ENCODE measurements at regions not wholly inside any gene's neighbourhood (a gene's known extent, or its start where the extent isn't known, plus 50 kb on each side); places are given as distances from the start of the nearest gene placed in this dataset.

- no peak for DNase-seq
Observed at GRCh38 chr6:121499666-121500065, 64.2 kb downstream of the GJA1 start.

- no peak for DNase-seq
Observed at GRCh38 chr6:121503589-121503991, 68.1 kb downstream of the GJA1 start.

- no peak for DNase-seq
Observed at GRCh38 chr6:121504227-121504626, 68.8 kb downstream of the GJA1 start.

- DNase-seq: no peak
Observed at GRCh38 chr6:121505284-121505683, 69.8 kb downstream of the GJA1 start.

- no peak for DNase-seq
Observed at GRCh38 chr6:121506761-121507754, 71.6 kb downstream of the GJA1 start.

- no peak for DNase-seq
Observed at GRCh38 chr6:121510568-121511177, 75.2 kb downstream of the GJA1 start.

- no peak for DNase-seq
Observed at GRCh38 chr6:121515630-121516265, 80.3 kb downstream of the GJA1 start.

- DNase-seq: no peak
Observed at GRCh38 chr6:121516331-121516730, 80.9 kb downstream of the GJA1 start.

- no peak for DNase-seq
Observed at GRCh38 chr6:121520337-121521163, 85.1 kb downstream of the GJA1 start.

GRCh38 chr6:121521164-121521555 is 85.7 kb downstream of the GJA1 start:
- DNase-seq: no peak

GRCh38 chr6:121522265-121522664 is 86.8 kb downstream of the GJA1 start:
- no peak for DNase-seq

- DNase-seq: no peak
Observed at GRCh38 chr6:121522771-121523386, 87.4 kb downstream of the GJA1 start.

- DNase-seq: no peak
Observed at GRCh38 chr6:121523628-121524027, 88.2 kb downstream of the GJA1 start.

- no peak for DNase-seq
Observed at GRCh38 chr6:121526282-121526681, 90.8 kb downstream of the GJA1 start.

GRCh38 chr6:121531658-121532169 is 96.3 kb downstream of the GJA1 start:
- DNase-seq: no peak

GRCh38 chr6:121533321-121533841 is 97.9 kb downstream of the GJA1 start:
- no peak for DNase-seq

- no peak for DNase-seq
Observed at GRCh38 chr6:121535777-121536176, 100.3 kb downstream of the GJA1 start.

- no peak for DNase-seq
Observed at GRCh38 chr6:121536345-121536744, 100.9 kb downstream of the GJA1 start.

GRCh38 chr6:121539439-121539838 is 104.0 kb downstream of the GJA1 start:
- DNase-seq: no peak

GRCh38 chr6:121540210-121540609 is 104.8 kb downstream of the GJA1 start:
- no peak for DNase-seq

- DNase-seq: no peak
Observed at GRCh38 chr6:121544691-121545090, 109.2 kb downstream of the GJA1 start.

- no peak for DNase-seq
Observed at GRCh38 chr6:121548131-121548530, 112.7 kb downstream of the GJA1 start.

Measured in T-helper 2 cell (primary cell).